ENCODE measurements at regions not wholly inside any gene's neighbourhood (a gene's known extent, or its start where the extent isn't known, plus 50 kb on each side); places are given as distances from the start of the nearest gene placed in this dataset.

DNA sequence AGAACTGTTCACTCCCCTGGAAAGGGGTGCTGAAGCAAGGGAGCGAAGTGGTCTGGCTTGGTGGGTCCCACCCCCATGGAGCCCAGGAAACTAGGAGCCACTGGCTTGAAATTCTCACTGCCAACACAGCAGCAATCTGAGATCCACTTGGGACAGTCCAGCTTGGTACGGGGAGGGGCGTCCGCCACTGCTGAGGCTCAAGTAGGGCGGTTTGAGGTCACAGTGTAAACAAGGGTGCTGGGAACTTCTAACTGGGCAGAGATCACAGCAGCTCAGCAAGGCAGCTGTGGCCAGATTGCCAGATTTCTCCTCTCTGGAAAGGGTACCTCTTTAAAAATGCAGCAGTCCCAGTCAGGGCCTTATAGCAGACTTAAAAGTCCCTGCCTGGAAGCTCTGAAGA lies 53.9 kb upstream of the GALNTL6 start:
- Histone ChIP-seq H3K27me3 (ENCODE audit: control insufficient read depth in 2 of 2, insufficient read depth in 2 of 2, low read length in 2 of 2) (no peaks in the 10 kb centered on the region), H3K27ac (ENCODE audit: low read depth in 2 of 2, low read length in 2 of 2) (no peak overlapping the region), H3K9ac (ENCODE audit: low read depth in 1 of 2, low read length in 2 of 2) (no peak overlapping the region), H3K9me3 (ENCODE audit: control insufficient read depth in 2 of 2, low read length in 2 of 2) (no peaks in the 10 kb centered on the region), H3K4me3 (ENCODE audit: low read length in 2 of 2) (no peak overlapping the region), H3K36me3 (ENCODE audit: control insufficient read depth in 2 of 2, insufficient read depth in 2 of 2, low read length in 2 of 2) (no peaks in the 10 kb centered on the region), H3K4me1 (ENCODE audit: control insufficient read depth in 2 of 2, insufficient read depth in 2 of 2, low read length in 2 of 2) (no peaks in the 10 kb centered on the region)

DNA sequence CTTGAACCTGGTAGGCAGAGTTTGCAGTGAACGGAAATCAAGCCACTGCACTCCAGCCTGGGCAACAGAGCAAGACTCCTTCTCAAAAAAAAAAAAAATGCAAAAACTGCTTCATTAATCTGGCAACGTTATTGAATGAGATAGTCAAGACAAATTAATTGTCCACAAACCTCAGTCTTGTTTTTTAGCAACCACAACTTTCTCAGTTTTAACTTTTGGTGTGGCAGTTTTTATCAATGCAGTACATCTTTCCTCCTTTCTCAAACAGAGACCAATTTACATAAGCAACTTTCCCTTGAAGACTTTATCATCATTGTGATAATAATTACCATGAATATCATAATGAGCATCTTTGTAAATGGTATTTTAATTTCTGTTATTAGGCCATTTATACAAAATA lies 61.7 kb upstream of the GALNTL6 start:
- H3K27ac ChIP-seq (ENCODE audit: low read depth in 2 of 2, low read length in 2 of 2), result no peak overlapping the region
- no peaks in the 10 kb centered on the region for H3K27me3 ChIP-seq (ENCODE audit: control insufficient read depth in 2 of 2, insufficient read depth in 2 of 2, low read length in 2 of 2)
- H3K9me3 ChIP-seq (ENCODE audit: control insufficient read depth in 2 of 2, low read length in 2 of 2), result no peaks in the 10 kb centered on the region
- no peaks in the 10 kb centered on the region for H3K4me1 ChIP-seq (ENCODE audit: control insufficient read depth in 2 of 2, insufficient read depth in 2 of 2, low read length in 2 of 2)
- H3K4me3 ChIP-seq (ENCODE audit: low read length in 2 of 2), result no peak overlapping the region
- no peak overlapping the region for H3K9ac ChIP-seq (ENCODE audit: low read depth in 1 of 2, low read length in 2 of 2)
- H3K36me3 ChIP-seq (ENCODE audit: control insufficient read depth in 2 of 2, insufficient read depth in 2 of 2, low read length in 2 of 2), result no peaks in the 10 kb centered on the region

DNA sequence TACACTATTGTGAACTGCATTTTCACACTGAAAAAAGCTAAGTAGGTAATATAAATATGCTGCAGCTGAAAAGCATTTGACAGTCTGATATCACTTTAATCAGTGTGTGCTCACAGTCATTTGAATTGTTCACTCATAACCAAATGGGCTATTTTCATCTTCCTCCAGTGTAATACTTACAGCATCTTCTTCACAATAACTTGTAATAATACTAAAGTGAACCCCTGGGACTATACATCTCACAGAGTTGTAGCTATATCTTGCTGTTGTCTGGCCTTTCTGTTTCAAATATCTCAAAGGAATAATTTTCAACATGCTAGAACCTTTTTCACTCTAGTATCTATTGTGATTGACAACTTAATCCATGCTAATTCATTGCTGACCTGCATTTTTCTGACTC lies 66.8 kb upstream of the GALNTL6 start:
- Histone ChIP-seq H3K9me3 (ENCODE audit: control insufficient read depth in 2 of 2, low read length in 2 of 2) (no peaks in the 10 kb centered on the region), H3K4me1 (ENCODE audit: control insufficient read depth in 2 of 2, insufficient read depth in 2 of 2, low read length in 2 of 2) (no peaks in the 10 kb centered on the region), H3K27ac (ENCODE audit: low read depth in 2 of 2, low read length in 2 of 2) (no peak overlapping the region), H3K9ac (ENCODE audit: low read depth in 1 of 2, low read length in 2 of 2) (no peak overlapping the region), H3K36me3 (ENCODE audit: control insufficient read depth in 2 of 2, insufficient read depth in 2 of 2, low read length in 2 of 2) (no peaks in the 10 kb centered on the region), H3K27me3 (ENCODE audit: control insufficient read depth in 2 of 2, insufficient read depth in 2 of 2, low read length in 2 of 2) (no peaks in the 10 kb centered on the region), H3K4me3 (ENCODE audit: low read length in 2 of 2) (no peak overlapping the region)

DNA sequence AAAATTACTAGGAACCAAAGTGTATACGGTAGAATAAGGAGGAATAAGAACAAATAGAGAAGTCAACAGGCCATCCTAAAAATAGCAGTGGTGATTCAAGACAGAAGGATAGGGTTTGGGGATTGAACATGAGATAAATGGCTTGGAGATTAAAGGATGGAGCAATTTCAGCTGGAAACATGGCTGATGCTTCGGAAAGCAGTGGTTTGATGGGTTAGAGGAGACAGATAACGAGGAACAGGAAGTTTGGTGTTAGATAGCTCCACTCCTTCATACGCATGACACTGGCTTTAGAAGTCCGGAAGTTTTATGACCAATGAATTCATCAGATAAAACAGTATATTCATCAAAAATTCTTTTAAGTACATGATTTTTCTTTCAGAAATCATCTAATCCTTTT lies 70.8 kb upstream of the GALNTL6 start:
- H3K27me3 ChIP-seq (ENCODE audit: control insufficient read depth in 2 of 2, insufficient read depth in 2 of 2, low read length in 2 of 2), result no peaks in the 10 kb centered on the region
- H3K9ac ChIP-seq (ENCODE audit: low read depth in 1 of 2, low read length in 2 of 2), result no peak overlapping the region
- no peak overlapping the region for H3K27ac ChIP-seq (ENCODE audit: low read depth in 2 of 2, low read length in 2 of 2)
- H3K4me3 ChIP-seq (ENCODE audit: low read length in 2 of 2), result no peak overlapping the region
- H3K36me3 ChIP-seq (ENCODE audit: control insufficient read depth in 2 of 2, insufficient read depth in 2 of 2, low read length in 2 of 2), result no peaks in the 10 kb centered on the region
- H3K4me1 ChIP-seq (ENCODE audit: control insufficient read depth in 2 of 2, insufficient read depth in 2 of 2, low read length in 2 of 2), result no peaks in the 10 kb centered on the region
- H3K9me3 ChIP-seq (ENCODE audit: control insufficient read depth in 2 of 2, low read length in 2 of 2), result no peaks in the 10 kb centered on the region

DNA sequence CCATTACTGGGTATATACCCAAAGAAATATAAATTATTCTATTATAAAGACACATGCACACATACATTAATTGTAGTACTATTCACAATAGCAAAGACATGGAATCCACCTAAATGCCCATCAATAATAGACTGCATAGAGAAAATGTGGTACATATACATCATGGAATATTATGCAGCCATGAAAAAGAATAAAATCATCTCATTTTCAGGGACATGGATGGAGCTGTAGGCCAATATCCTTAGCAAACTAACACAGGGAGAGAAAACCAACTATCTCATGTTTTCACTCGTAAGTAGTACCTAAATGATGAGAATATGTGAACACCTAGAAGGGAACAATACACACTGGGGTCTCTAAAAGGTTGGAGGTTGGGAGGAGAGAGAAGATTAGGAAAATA lies 86.0 kb upstream of the GALNTL6 start:
- Histone ChIP-seq H3K36me3 (ENCODE audit: control insufficient read depth in 2 of 2, insufficient read depth in 2 of 2, low read length in 2 of 2) (no peaks in the 10 kb centered on the region), H3K9ac (ENCODE audit: low read depth in 1 of 2, low read length in 2 of 2) (no peak overlapping the region), H3K4me1 (ENCODE audit: control insufficient read depth in 2 of 2, insufficient read depth in 2 of 2, low read length in 2 of 2) (no peaks in the 10 kb centered on the region), H3K27me3 (ENCODE audit: control insufficient read depth in 2 of 2, insufficient read depth in 2 of 2, low read length in 2 of 2) (no peaks in the 10 kb centered on the region), H3K27ac (ENCODE audit: low read depth in 2 of 2, low read length in 2 of 2) (no peak overlapping the region), H3K9me3 (ENCODE audit: control insufficient read depth in 2 of 2, low read length in 2 of 2) (no peaks in the 10 kb centered on the region), H3K4me3 (ENCODE audit: low read length in 2 of 2) (no peak overlapping the region)

DNA sequence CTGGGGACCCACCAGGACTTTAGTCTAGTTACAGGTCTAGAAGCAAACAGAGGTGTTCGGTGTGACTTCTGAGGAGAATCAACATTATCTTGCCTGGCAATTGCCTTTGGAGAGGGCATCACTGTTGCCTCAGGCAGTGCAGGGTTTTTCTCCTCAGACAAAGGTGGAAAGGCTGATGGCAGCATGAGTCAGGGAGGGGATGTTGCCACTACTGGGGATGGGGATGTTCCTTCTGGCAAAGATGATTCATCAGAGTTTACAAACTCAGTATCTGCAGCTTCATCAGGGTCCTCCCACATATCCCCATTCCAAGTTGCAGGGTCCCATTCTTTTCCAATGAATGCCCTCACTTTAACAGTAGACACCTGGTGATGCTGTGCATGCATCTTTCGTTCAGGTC lies 91.3 kb upstream of the GALNTL6 start:
- no peaks in the 10 kb centered on the region for H3K4me1 ChIP-seq (ENCODE audit: control insufficient read depth in 2 of 2, insufficient read depth in 2 of 2, low read length in 2 of 2)
- H3K36me3 ChIP-seq (ENCODE audit: control insufficient read depth in 2 of 2, insufficient read depth in 2 of 2, low read length in 2 of 2), result no peaks in the 10 kb centered on the region
- H3K4me3 ChIP-seq (ENCODE audit: low read length in 2 of 2), result no peak overlapping the region
- H3K27ac ChIP-seq (ENCODE audit: low read depth in 2 of 2, low read length in 2 of 2), result no peak overlapping the region
- no peak overlapping the region for H3K9ac ChIP-seq (ENCODE audit: low read depth in 1 of 2, low read length in 2 of 2)
- no peaks in the 10 kb centered on the region for H3K27me3 ChIP-seq (ENCODE audit: control insufficient read depth in 2 of 2, insufficient read depth in 2 of 2, low read length in 2 of 2)
- H3K9me3 ChIP-seq (ENCODE audit: control insufficient read depth in 2 of 2, low read length in 2 of 2), result no peaks in the 10 kb centered on the region

DNA sequence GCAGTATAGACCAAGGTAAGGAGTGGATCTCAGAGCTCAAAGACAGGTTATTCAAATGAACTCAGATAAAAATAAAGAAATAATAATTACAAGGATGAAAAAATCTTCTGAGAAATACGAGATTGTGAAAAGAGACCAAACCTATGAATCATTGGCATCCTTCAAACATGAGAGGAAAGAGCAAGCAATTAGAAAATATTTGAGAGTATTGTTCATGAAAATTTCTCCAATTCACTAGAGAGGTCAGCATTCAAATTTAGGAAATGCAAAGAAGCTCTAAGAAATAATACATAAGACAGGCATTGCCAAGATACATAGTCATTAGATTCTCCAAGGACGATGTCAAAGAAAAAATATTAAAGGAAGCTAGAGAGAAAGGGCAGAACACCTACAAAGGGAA lies 93.5 kb upstream of the GALNTL6 start:
- Histone ChIP-seq H3K9me3 (ENCODE audit: control insufficient read depth in 2 of 2, low read length in 2 of 2) (peaks cover 2 to 7% of the 10 kb centered on the region in 2 donors), H3K9ac (ENCODE audit: low read depth in 1 of 2, low read length in 2 of 2) (no peak overlapping the region), H3K27ac (ENCODE audit: low read depth in 2 of 2, low read length in 2 of 2) (no peak overlapping the region), H3K36me3 (ENCODE audit: control insufficient read depth in 2 of 2, insufficient read depth in 2 of 2, low read length in 2 of 2) (no peaks in the 10 kb centered on the region), H3K4me3 (ENCODE audit: low read length in 2 of 2) (no peak overlapping the region), H3K27me3 (ENCODE audit: control insufficient read depth in 2 of 2, insufficient read depth in 2 of 2, low read length in 2 of 2) (no peaks in the 10 kb centered on the region), H3K4me1 (ENCODE audit: control insufficient read depth in 2 of 2, insufficient read depth in 2 of 2, low read length in 2 of 2) (no peaks in the 10 kb centered on the region)

DNA sequence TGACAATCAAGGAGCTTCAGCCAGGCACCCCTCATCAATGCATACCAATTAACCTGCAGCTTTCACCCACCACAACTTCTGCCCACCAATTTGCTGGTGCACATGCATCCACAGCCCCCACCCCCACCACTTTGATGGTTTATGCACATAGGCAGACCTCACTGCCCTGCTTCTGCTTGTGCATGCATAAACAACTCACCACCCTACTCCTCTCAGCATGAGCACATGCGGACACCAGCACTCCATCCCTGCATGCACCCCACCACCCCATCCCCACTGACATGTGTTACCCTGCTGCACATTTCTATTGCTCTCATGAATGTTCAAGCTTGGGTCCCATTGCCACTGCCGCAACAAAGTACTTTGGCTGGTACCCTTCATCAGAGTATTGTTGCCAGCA lies 94.5 kb upstream of the GALNTL6 start:
- no peaks in the 10 kb centered on the region for H3K27me3 ChIP-seq (ENCODE audit: control insufficient read depth in 2 of 2, insufficient read depth in 2 of 2, low read length in 2 of 2)
- H3K9me3 ChIP-seq (ENCODE audit: control insufficient read depth in 2 of 2, low read length in 2 of 2), result peaks cover 2 to 7% of the 10 kb centered on the region in 2 donors
- H3K9ac ChIP-seq (ENCODE audit: low read depth in 1 of 2, low read length in 2 of 2), result no peak overlapping the region
- no peak overlapping the region for H3K4me3 ChIP-seq (ENCODE audit: low read length in 2 of 2)
- no peak overlapping the region for H3K27ac ChIP-seq (ENCODE audit: low read depth in 2 of 2, low read length in 2 of 2)
- H3K4me1 ChIP-seq (ENCODE audit: control insufficient read depth in 2 of 2, insufficient read depth in 2 of 2, low read length in 2 of 2), result no peaks in the 10 kb centered on the region
- H3K36me3 ChIP-seq (ENCODE audit: control insufficient read depth in 2 of 2, insufficient read depth in 2 of 2, low read length in 2 of 2), result no peaks in the 10 kb centered on the region

DNA sequence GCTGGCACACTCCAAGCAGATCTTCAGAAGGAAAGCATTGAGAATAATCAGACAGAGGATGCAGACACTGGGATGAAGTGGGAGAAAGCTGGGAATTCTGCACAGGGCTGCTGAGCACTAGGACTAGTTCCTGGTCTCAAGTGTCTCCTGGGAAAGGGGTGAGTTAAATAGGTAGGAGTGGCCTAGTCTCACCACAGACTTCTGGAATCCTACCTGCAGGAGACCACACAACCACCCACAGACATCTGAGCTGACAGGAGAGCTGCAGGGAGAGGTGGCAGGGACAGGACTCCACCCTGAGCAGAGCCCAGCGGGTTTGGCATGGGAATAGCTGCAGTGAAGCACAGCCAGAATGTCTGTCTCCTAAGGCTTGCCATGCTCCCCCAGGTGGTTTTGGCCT lies 95.1 kb upstream of the GALNTL6 start:
- H3K36me3 ChIP-seq (ENCODE audit: control insufficient read depth in 2 of 2, insufficient read depth in 2 of 2, low read length in 2 of 2), result no peaks in the 10 kb centered on the region
- no peak overlapping the region for H3K4me3 ChIP-seq (ENCODE audit: low read length in 2 of 2)
- H3K27me3 ChIP-seq (ENCODE audit: control insufficient read depth in 2 of 2, insufficient read depth in 2 of 2, low read length in 2 of 2), result no peaks in the 10 kb centered on the region
- no peak overlapping the region for H3K27ac ChIP-seq (ENCODE audit: low read depth in 2 of 2, low read length in 2 of 2)
- H3K9ac ChIP-seq (ENCODE audit: low read depth in 1 of 2, low read length in 2 of 2), result no peak overlapping the region
- H3K9me3 ChIP-seq (ENCODE audit: control insufficient read depth in 2 of 2, low read length in 2 of 2), result peaks cover 2 to 7% of the 10 kb centered on the region in 2 donors
- H3K4me1 ChIP-seq (ENCODE audit: control insufficient read depth in 2 of 2, insufficient read depth in 2 of 2, low read length in 2 of 2), result no peaks in the 10 kb centered on the region

DNA sequence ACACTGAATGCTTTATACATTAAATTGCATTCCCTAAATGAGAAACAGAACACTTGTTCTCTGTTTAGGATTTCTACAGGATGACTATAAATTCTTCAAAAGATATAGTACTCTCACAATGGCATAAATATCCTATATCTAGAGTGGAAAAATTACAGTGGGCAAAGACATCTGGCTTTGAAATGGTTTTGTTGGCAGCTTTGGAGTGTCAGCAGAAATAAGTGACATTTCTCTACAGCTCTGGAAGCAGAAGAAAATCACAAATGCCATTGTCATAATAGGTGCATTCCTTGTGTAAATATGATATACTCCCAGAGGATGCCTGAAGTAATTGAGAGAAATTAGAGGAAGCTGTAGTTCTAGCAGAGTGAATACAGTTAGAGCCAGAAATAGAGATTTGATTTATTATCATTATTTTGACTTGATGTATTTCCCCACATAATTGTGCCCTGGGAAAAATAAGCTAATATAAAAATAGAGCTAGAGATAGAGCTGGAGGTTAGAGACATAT lies 95.9 kb upstream of the GALNTL6 start:
- H3K4me1 ChIP-seq (ENCODE audit: control insufficient read depth in 2 of 2, insufficient read depth in 2 of 2, low read length in 2 of 2), result no peaks in the 10 kb centered on the region
- H3K27ac ChIP-seq (ENCODE audit: low read depth in 2 of 2, low read length in 2 of 2), result no peak overlapping the region

DNA sequence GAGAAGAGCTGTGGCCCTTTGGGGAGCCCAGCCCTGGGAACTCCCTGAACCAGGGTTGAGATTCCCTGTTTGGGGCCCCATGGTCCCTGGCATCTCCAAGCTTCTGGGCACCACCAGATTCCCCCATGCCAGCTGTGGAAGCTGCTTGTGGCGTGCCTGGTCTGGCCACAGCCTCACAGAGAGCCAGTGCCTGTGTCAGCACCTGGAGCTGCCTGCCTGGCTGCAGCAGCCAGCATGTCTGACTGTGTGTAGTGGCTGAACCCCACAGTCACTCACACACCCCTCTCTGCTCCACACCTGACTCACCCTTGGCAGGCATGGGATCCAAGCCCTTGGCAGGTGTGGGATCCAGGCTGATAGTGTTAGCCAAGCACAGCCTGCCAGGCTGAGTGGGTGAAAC lies 97.2 kb upstream of the GALNTL6 start:
- Histone ChIP-seq H3K27ac (ENCODE audit: low read depth in 2 of 2, low read length in 2 of 2) (no peak overlapping the region), H3K27me3 (ENCODE audit: control insufficient read depth in 2 of 2, insufficient read depth in 2 of 2, low read length in 2 of 2) (no peaks in the 10 kb centered on the region), H3K4me3 (ENCODE audit: low read length in 2 of 2) (no peak overlapping the region), H3K9ac (ENCODE audit: low read depth in 1 of 2, low read length in 2 of 2) (no peak overlapping the region), H3K36me3 (ENCODE audit: control insufficient read depth in 2 of 2, insufficient read depth in 2 of 2, low read length in 2 of 2) (no peaks in the 10 kb centered on the region), H3K9me3 (ENCODE audit: control insufficient read depth in 2 of 2, low read length in 2 of 2) (peaks cover 2 to 7% of the 10 kb centered on the region in 2 donors), H3K4me1 (ENCODE audit: control insufficient read depth in 2 of 2, insufficient read depth in 2 of 2, low read length in 2 of 2) (no peaks in the 10 kb centered on the region)

More for the DNA sequence above, 95.9 kb upstream of the GALNTL6 start:
- peaks cover 2 to 7% of the 10 kb centered on the region in 2 donors for H3K9me3 ChIP-seq (ENCODE audit: control insufficient read depth in 2 of 2, low read length in 2 of 2)
- no peaks in the 10 kb centered on the region for H3K36me3 ChIP-seq (ENCODE audit: control insufficient read depth in 2 of 2, insufficient read depth in 2 of 2, low read length in 2 of 2)
- H3K4me3 ChIP-seq (ENCODE audit: low read length in 2 of 2), result no peak overlapping the region
- H3K27me3 ChIP-seq (ENCODE audit: control insufficient read depth in 2 of 2, insufficient read depth in 2 of 2, low read length in 2 of 2), result no peaks in the 10 kb centered on the region
- no peak overlapping the region for H3K9ac ChIP-seq (ENCODE audit: low read depth in 1 of 2, low read length in 2 of 2)

Data from mucosa of rectum (tissue), 2 donors.